ENCODE measurements at regions not wholly inside any gene's neighbourhood (a gene's known extent, or its start where the extent isn't known, plus 50 kb on each side); places are given as distances from the start of the nearest gene placed in this dataset.

GRCh38 chr1:215393476-215393875, 173.6 kb upstream of the KCTD3 start:
- Histone ChIP-seq H3K4me3 (ENCODE audit: low read depth, low read length) (no peak overlapping the region), H3K27me3 (ENCODE audit: control insufficient read depth, insufficient read depth, low read length) (no peaks in the 10 kb centered on the region), H3K36me3 (ENCODE audit: control insufficient read depth, insufficient read depth, low read length) (no peaks in the 10 kb centered on the region)
- no peak for DNase-seq (ENCODE audit: low read depth)
- TF ChIP-seq CTCF (IDR thresholded peaks at IDR 0.05; ENCODE audit: insufficient read depth, low read length, severe bottlenecking) = no peak
- no peak for FAIRE-seq

GRCh38 chr1:215394084-215394991, 172.8 kb upstream of the KCTD3 start:
- no peak for TF ChIP-seq CTCF (IDR thresholded peaks at IDR 0.05; ENCODE audit: insufficient read depth, low read length, severe bottlenecking)
- no peak for DNase-seq (ENCODE audit: low read depth)

DNA sequence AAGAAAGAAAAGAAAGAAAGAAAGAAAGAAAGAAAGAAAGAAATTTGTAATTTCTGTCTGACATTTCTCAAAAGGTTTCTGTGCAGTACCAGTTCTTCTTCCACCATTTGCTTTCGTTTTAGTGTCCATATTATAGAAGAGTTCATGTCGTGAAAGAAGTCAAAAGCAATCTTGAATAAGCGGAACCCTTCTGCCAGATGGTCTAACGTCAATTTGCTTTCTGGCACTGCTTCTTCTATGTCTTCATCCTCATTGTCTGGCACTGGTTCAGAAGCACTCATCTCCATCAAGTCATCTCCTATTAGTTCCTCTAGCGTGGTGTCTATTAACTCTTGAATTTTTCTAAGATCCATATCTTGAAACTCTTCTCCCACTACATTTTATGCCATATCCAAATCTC, 170.0 kb upstream of the KCTD3 start:
- TF ChIP-seq CTCF (IDR thresholded peaks at IDR 0.05; ENCODE audit: insufficient read depth, low read length, severe bottlenecking) = no peak
- no peaks in the 10 kb centered on the region for H3K36me3 ChIP-seq (ENCODE audit: control insufficient read depth, insufficient read depth, low read length)
- H3K27me3 ChIP-seq (ENCODE audit: control insufficient read depth, insufficient read depth, low read length) = no peaks in the 10 kb centered on the region
- H3K4me3 ChIP-seq (ENCODE audit: low read depth, low read length) = no peak overlapping the region
- no peak for DNase-seq (ENCODE audit: low read depth)
- FAIRE-seq = no peak

More at GRCh38 chr1:215394084-215394991, 172.8 kb upstream of the KCTD3 start:
- Histone ChIP-seq H3K27me3 (ENCODE audit: control insufficient read depth, insufficient read depth, low read length) (no peaks in the 10 kb centered on the region), H3K36me3 (ENCODE audit: control insufficient read depth, insufficient read depth, low read length) (no peaks in the 10 kb centered on the region), H3K4me3 (ENCODE audit: low read depth, low read length) (no peak overlapping the region)
- FAIRE-seq = no peak

- TF ChIP-seq CTCF (IDR thresholded peaks at IDR 0.05; ENCODE audit: insufficient read depth, low read length, severe bottlenecking) = no peak
- FAIRE-seq (no peak), DNase-seq (ENCODE audit: low read depth) (no peak)
- Histone ChIP-seq H3K36me3 (ENCODE audit: control insufficient read depth, insufficient read depth, low read length) (no peaks in the 10 kb centered on the region), H3K4me3 (ENCODE audit: low read depth, low read length) (no peak overlapping the region), H3K27me3 (ENCODE audit: control insufficient read depth, insufficient read depth, low read length) (no peaks in the 10 kb centered on the region)
These were observed 169.3 kb upstream of the KCTD3 start for GRCh38 chr1:215397843-215398242.

DNA sequence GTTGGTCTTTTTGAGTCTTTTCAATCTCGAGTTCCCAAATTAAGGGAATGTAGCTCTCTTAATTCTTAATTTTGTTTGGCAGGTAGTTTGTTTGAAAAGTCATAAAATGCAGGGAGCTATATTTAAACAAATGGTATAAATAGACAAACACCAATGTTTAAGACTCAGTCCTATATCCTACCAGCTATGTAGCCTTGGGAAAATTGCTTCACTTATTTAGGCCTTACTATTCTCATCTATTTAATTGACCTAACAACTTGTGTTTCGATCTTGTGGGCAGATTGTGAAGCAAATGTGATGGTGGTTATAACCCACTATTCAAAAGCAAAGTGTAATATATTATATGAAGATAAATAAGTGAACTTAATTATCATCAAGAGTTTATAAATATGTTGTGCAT, 167.3 kb upstream of the KCTD3 start:
- no peaks in the 10 kb centered on the region for H3K36me3 ChIP-seq (ENCODE audit: control insufficient read depth, insufficient read depth, low read length)
- no peaks in the 10 kb centered on the region for H3K27me3 ChIP-seq (ENCODE audit: control insufficient read depth, insufficient read depth, low read length)
- FAIRE-seq = no peak
- H3K4me3 ChIP-seq (ENCODE audit: low read depth, low read length) = no peak overlapping the region
- no peak for TF ChIP-seq CTCF (IDR thresholded peaks at IDR 0.05; ENCODE audit: insufficient read depth, low read length, severe bottlenecking)
- DNase-seq (ENCODE audit: low read depth) = no peak

Data from bronchial epithelial cell (primary cell).